Smooth muscle cell (in vitro differentiated cells): ENCODE measurements at regions not wholly inside any gene's neighbourhood (a gene's known extent, or its start where the extent isn't known, plus 50 kb on each side); places are given as distances from the start of the nearest gene placed in this dataset.

Experiments used
- DNase-seq: peaks from one replicate; lab custom pipeline; 2025; ENCODE audit not compliant: unreplicated experiment; lab: John Stamatoyannopoulos, UW
- H2AFZ ChIP-seq: fragments of 200-600 bp; sonication (generic); 2 replicates; pipeline ENCODE4 v1.6.0; 2016; ENCODE audit warnings: antibody characterized with exemption, low read depth, mild to moderate bottlenecking
- H3F3A ChIP-seq: fragments of 200-600 bp; sonication (generic); 2 replicates; pipeline ENCODE4 v1.6.0; 2017; ENCODE audit warnings: antibody characterized with exemption, low read depth
- H3K27ac ChIP-seq: fragments of 200-600 bp; sonication (generic); 2 replicates; pipeline ENCODE4 v1.5.1; 2016; ENCODE audit warnings: low read depth, mild to moderate bottlenecking
- H3K27me3 ChIP-seq: fragments of 200-600 bp; sonication (generic); 2 replicates; pipeline ENCODE4 v1.6.1; 2016; ENCODE audit warnings: low read depth, mild to moderate bottlenecking
- H3K36me3 ChIP-seq: fragments of 200-600 bp; sonication (generic); 2 replicates; pipeline ENCODE4 v1.5.1; 2016; ENCODE audit warnings: low read depth
- H3K4me1 ChIP-seq: fragments of 200-600 bp; sonication (generic); 2 replicates; pipeline ENCODE4 v1.5.1; 2016; ENCODE audit warnings: low read depth
- H3K4me2 ChIP-seq: fragments of 200-600 bp; sonication (generic); 2 replicates; pipeline ENCODE4 v1.6.0; 2016; ENCODE audit warnings: mild to moderate bottlenecking
- H3K4me3 ChIP-seq: fragments of 200-600 bp; sonication (generic); 2 replicates; pipeline ENCODE4 v1.5.1; 2016; ENCODE audit warnings: mild to moderate bottlenecking
- H3K79me2 ChIP-seq: fragments of 200-600 bp; sonication (generic); 2 replicates; pipeline ENCODE4 v1.6.0; 2016; ENCODE audit warnings: low read depth, mild to moderate bottlenecking
- H3K9ac ChIP-seq: fragments of 200-600 bp; sonication (generic); 2 replicates; pipeline ENCODE4 v1.6.0; 2016; ENCODE audit warnings: low read depth
- H3K9me3 ChIP-seq: fragments of 200-600 bp; sonication (generic); replicated peaks from 2 replicates; pipeline ENCODE4 v1.5.1; 2016; ENCODE audit warnings: low read depth
- H4K20me1 ChIP-seq: fragments of 200-600 bp; sonication (generic); 2 replicates; pipeline ENCODE4 v1.6.0; 2016; ENCODE audit warnings: low read depth
- CTCF ChIP-seq: fragments of 200-600 bp; sonication (generic); IDR thresholded peaks from 2 replicates; pipeline ENCODE4 v1.5.1; 2017; ENCODE audit warnings: borderline replicate concordance, mild to moderate bottlenecking, antibody characterized with exemption; ENCODE audit not compliant: insufficient read depth, poor library complexity, severe bottlenecking
- WGBS: methylation state at CpG from one replicate; pipeline ENCODE4 v1.1.7; 2016; ENCODE audit warnings: low lambda C conversion rate; 5-methylcytosine and 5-hydroxymethylcytosine counted together

GRCh38 chr13:60690604-60691003 is 293.6 kb downstream of the TDRD3 start:
- DNase-seq: no peak
- no peaks in the 10 kb centered on the region for H3K4me1 ChIP-seq
- TF ChIP-seq CTCF: no peak
- H3K4me3 ChIP-seq: no peak overlapping the region
- H3K79me2 ChIP-seq: no peaks in the 10 kb centered on the region
- no peak overlapping the region for H3K4me2 ChIP-seq
- H3K36me3 ChIP-seq: no peaks in the 10 kb centered on the region
- no peak overlapping the region for H3K27ac ChIP-seq
- H3K9ac ChIP-seq: no peak overlapping the region
- H3F3A ChIP-seq: no peaks in the 10 kb centered on the region
- H3K27me3 ChIP-seq: no peaks in the 10 kb centered on the region
- 70% methylated on average over 6 of the region's 6 CpGs for WGBS
- H4K20me1 ChIP-seq: no peaks in the 10 kb centered on the region
- H3K9me3 ChIP-seq: no peaks in the 10 kb centered on the region
- no peak overlapping the region for H2AFZ ChIP-seq

GRCh38 chr13:60689571-60689970 is 292.6 kb downstream of the TDRD3 start:
- H3K79me2 ChIP-seq: no peaks in the 10 kb centered on the region
- no peak overlapping the region for H2AFZ ChIP-seq
- DNase-seq: no peak
- TF ChIP-seq CTCF: no peak
- H3F3A ChIP-seq: no peaks in the 10 kb centered on the region
- no peaks in the 10 kb centered on the region for H4K20me1 ChIP-seq
- H3K27me3 ChIP-seq: no peaks in the 10 kb centered on the region
- no peaks in the 10 kb centered on the region for H3K36me3 ChIP-seq
- H3K4me3 ChIP-seq: no peak overlapping the region
- no peaks in the 10 kb centered on the region for H3K9me3 ChIP-seq
- H3K4me2 ChIP-seq: no peak overlapping the region
- no peak overlapping the region for H3K9ac ChIP-seq
- H3K27ac ChIP-seq: no peak overlapping the region
- H3K4me1 ChIP-seq: no peaks in the 10 kb centered on the region

- Histone ChIP-seq H3K9me3 (no peaks in the 10 kb centered on the region), H3K4me2 (no peak overlapping the region), H3K36me3 (no peaks in the 10 kb centered on the region), H3K27ac (no peak overlapping the region), H3K4me3 (no peak overlapping the region), H3K9ac (no peak overlapping the region), H2AFZ (no peak overlapping the region), H3K4me1 (no peaks in the 10 kb centered on the region), H3F3A (no peaks in the 10 kb centered on the region), H3K79me2 (no peaks in the 10 kb centered on the region), H3K27me3 (no peaks in the 10 kb centered on the region), H4K20me1 (no peaks in the 10 kb centered on the region)
- WGBS: 92% methylated on average over 3 of the region's 3 CpGs
- TF ChIP-seq CTCF: no peak
- no peak for DNase-seq
Measured at GRCh38 chr13:60689076-60689475, 292.1 kb downstream of the TDRD3 start.

GRCh38 chr13:60679928-60680694 is 283.1 kb downstream of the TDRD3 start:
- Histone ChIP-seq H3K4me1 (no peaks in the 10 kb centered on the region), H3K4me3 (no peak overlapping the region), H3K9me3 (no peaks in the 10 kb centered on the region), H3F3A (no peaks in the 10 kb centered on the region), H3K27me3 (peaks cover 4% of the 10 kb centered on the region), H3K4me2 (no peak overlapping the region), H2AFZ (no peak overlapping the region), H3K79me2 (no peaks in the 10 kb centered on the region), H3K36me3 (no peaks in the 10 kb centered on the region), H3K9ac (no peak overlapping the region), H4K20me1 (no peaks in the 10 kb centered on the region), H3K27ac (no peak overlapping the region)
- DNase-seq: no peak
- WGBS: 71% methylated on average over 5 of the region's 5 CpGs
- no peak for TF ChIP-seq CTCF
